SIG-M5 (cell line): ENCODE measurements at regions not wholly inside any gene's neighbourhood (a gene's known extent, or its start where the extent isn't known, plus 50 kb on each side); places are given as distances from the start of the nearest gene placed in this dataset.
"Not testable (repeated sequence)": the region's sequence is repeated elsewhere in the genome, so short reads cannot be mapped to it uniquely, and the experiment has no call there.

Source experiments
- DNase-seq: peaks from one replicate; lab custom pipeline; 2025; lab: John Stamatoyannopoulos, UW

DNA sequence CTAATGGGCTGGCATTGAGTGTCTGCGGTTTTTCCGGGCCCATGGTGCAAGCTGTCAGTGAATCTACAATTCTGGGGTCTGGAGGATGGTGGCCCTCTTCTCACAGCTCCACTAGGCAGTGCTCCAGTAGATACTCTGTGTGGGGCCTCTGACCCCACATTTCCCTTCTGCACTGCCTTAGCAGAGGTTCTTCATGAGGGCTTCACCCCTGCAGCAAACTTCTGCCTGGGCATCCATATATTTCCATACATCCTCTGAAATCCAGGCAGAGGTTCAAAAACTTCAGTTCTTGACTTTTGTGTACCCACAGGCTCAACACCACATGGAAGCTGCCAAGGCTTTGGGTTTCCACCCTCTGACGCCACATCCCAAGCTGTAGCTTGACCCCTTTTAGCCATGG lies 846.2 kb downstream of the RNF144A start:
- DNase-seq, result not testable (repeated sequence)

GRCh38 chr2:7765236-7765635 lies 848.0 kb downstream of the RNF144A start:
- DNase-seq, result no peak

DNA sequence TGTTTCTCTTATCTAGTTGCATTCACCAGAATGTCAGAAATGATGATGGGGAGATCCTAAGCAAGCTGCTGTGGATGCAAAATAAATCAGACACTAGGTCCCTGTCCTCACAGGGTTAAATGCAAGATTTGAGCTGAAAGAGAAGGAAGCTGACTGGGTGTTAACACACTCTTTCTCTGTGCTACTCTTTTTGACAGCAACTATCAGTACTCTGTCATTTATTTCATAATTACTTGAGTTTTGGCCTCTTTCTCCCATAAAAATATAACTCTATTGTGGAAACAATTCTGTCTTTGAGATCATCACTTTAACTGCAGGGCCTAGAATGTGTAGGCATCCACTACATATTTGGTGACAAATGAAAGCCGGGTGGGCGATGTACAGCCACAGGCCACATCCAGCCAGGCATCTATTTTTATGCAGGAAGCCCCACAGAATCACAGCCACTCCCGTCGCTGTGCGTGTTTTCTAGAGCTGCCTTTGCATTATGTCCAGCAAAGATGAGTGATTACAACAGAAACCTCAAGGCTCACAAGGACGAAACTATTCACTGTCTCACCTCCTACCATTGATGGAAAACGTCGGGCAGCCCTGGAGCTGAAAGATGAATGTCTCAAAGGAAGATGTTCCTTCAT lies 849.0 kb downstream of the RNF144A start:
- no peak for DNase-seq

GRCh38 chr2:7766978-7767565 lies 849.9 kb downstream of the RNF144A start:
- DNase-seq, result no peak

- DNase-seq, result no peak
Measured at GRCh38 chr2:7767902-7768301, 850.7 kb downstream of the RNF144A start.

DNA sequence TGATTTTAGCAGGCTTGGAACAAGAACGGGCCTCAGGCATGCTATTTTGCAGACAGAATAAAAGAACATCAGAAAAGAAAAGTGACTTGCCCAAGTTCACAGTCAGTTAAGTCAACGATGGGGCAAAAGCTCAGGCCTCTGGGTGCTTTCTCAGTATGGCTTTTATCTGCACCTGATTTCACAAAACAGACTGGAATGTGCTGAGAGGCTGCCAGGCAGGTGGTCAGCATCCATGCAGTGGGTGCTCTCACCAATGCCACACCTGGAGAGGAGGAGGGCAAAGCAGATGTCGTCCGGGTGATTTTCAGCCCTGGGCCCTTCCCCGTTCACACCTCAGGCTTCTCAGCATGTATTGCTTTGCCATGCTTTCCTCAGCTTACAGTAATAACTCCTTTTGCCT lies 854.6 kb downstream of the RNF144A start:
- DNase-seq, result no peak

DNA sequence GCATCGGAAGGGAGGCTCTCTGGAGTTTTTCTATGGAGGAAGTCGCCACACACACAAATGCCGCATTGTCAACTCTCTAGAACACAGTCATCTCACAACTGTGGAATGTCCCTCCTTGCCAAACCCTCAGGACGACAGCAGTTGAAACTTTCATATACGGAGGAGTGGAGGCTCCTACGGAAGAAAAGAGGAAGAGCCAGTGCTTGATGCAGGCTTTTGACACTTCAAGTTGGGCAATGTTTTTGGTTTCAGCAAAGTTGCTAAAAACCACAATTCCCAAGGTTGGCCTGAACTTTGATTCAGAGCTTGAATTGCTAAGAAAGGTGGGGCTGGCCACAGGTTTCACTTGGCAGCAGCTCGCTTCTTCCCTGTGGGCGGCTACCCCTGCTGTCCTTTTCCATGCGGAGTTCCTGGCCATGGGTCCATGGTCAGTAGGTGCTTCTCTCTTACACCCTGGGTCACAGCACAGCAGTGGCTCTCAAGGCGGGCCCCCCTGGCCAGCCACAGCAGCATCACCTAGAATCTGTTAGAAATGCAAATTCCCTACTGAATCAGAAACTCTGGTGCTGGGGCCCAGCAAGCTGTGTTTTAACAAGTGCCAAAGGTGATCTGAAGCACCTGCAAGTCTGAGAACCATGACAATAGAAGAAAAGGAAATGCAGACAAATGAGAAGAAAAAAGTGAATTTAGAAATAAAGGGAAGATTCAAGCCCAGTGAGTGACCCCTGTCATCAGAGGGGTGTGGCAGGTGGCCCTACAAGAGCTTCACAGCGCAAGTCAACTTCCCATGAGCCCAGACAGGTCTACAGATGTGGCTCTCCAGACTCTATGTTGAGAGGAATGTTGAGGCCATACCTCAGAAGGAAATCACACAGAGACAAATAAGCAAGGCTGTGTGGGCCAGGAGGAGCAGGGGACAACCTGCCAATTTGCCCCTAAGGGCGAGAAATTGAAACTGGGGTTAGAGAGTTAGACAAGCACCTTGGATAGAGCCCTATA lies 856.4 kb downstream of the RNF144A start:
- no peak for DNase-seq

- no peak for DNase-seq
Measured at GRCh38 chr2:7774481-7774880, 857.3 kb downstream of the RNF144A start.

- no peak for DNase-seq
Measured at GRCh38 chr2:7777668-7778067, 860.5 kb downstream of the RNF144A start.

DNA sequence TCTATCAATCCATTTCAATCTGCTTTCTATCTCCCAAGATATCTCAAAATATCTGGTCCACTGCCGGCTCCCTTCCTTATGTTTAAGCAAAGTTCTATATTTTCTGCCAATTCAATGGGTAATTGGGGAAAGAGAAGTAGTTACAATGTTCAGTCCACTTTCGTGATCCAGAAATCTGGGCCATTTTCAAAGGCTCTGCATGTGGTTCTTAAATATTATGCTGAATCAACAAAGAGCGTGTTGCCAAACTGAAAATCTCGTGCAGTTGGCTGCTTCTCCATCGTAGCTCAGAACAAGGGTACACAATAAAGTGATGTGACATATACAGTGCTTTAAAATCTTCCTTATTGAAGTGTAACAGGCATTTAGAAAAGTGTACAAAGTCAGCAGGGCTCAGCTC lies 863.1 kb downstream of the RNF144A start:
- DNase-seq, result no peak

DNA sequence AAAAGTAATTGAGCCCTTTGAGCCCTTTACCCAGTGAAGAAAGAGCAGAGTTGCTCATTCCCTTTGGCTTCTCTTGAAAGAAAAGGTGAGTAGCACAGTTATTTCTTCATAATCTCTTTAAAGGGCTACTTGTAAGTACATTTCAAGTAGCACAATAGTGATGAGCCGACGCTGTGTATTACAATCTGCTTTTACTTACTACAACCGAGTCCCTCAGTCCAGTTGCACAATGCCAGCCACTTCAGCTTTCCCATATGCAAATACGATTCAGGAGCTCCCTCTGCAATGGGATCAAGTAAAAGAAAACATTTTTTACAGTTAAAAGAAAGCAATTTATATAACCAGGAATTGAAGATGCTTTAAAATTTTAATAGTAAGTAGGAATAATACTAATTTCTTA lies 868.5 kb downstream of the RNF144A start:
- DNase-seq, result no peak

GRCh38 chr2:7788736-7789135 lies 871.5 kb downstream of the RNF144A start:
- no peak for DNase-seq

GRCh38 chr2:7792031-7792651 lies 874.9 kb downstream of the RNF144A start:
- DNase-seq, result no peak

GRCh38 chr2:7795778-7796563 lies 878.8 kb downstream of the RNF144A start:
- no peak for DNase-seq

GRCh38 chr2:7800031-7800430 lies 881.8 kb upstream of the ID2 start:
- DNase-seq, result no peak

GRCh38 chr2:7801212-7801611 lies 880.6 kb upstream of the ID2 start:
- no peak for DNase-seq

GRCh38 chr2:7803515-7803914 lies 878.3 kb upstream of the ID2 start:
- no peak for DNase-seq

DNA sequence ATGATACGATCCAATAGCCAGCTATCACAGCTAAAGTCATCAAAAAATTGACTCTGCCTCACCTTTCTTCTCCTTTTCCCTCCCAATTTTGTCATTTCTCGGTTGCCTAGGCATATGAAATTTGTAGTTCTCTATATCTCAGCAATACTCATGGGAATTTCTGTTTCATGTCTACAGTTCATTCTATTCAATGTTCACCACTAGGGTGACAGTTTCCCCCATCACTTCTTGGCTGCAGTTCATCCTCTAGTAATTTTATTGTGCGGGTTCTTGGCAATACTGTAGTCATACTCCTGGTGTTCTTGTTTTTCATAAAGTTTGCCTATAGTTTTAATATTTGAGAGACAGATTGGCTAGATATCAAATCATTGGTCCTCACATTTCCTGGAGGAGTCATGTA lies 872.2 kb upstream of the ID2 start:
- no peak for DNase-seq

DNA sequence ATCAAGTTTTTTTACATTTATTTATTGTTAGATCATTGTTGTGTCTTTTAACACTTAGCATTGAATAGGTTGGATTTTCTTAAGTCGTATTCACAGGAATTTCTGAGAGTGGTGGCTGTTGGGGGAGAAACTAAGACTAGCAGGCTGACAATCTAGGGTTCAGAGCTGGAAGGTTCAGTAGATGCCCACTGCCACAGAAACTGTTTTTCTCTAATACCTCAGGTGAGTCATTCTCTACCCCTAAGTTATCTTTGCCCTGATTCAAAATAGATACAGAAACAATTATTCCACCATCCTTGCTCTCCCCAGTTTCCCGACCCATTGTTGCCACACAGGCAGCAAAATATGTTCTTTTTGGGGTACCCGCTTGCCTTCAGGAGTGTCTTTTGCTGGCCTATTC lies 870.8 kb upstream of the ID2 start:
- DNase-seq, result no peak

DNA sequence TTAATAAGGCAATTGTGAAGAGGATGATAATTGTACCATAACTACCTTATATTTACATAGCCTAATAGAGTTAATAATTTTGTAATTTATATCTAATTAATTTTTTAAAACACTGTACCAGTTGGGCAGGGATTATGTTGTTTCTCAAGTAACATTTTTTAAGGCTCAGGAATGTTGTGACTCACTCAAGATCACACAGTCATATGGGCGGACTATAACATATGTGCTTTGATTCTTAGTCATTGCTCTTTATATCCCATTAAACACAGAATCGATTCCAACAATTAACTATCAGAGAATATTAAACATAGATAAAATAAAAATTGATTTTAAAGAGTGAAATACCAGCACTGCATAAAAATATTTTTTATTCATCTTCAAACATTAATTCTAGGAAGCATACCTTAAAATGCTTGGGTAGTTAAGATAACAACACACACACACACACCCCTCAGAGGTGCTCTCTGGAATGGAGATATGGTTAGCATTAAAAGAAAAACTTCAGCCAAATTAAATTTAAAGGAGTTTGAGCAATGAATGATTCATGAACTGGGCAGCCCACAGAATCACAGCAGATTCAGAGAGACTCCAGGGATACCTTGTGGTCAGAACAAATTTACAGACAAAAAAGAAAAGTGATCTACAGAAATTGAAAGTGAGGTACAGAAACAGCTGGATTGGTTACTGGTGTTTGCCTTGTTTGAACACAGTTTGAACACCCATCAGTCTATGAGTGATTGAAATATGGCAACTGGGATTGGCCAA lies 869.4 kb upstream of the ID2 start:
- DNase-seq, result no peak
